GM23338 (cell line): ENCODE measurements at regions not wholly inside any gene's neighbourhood (a gene's known extent, or its start where the extent isn't known, plus 50 kb on each side); places are given as distances from the start of the nearest gene placed in this dataset.

Experiments
- CTCF ChIP-seq, 2 experiments: fragments of 200-600 bp in 1 of 2; sonication (generic) in 1 of 2; conservative IDR thresholded peaks; 2 replicates each; pipeline versions ENCODE4 v1.5.1 to v1.6.1; 2016 to 2017; ENCODE audit warnings: antibody characterized with exemption in 2 of 2, low read depth in 2 of 2, mild to moderate bottlenecking in 2 of 2, moderate library complexity in 1 of 2
- EZH2phosphoT487 ChIP-seq: fragments of 200-600 bp; sonication (generic); IDR thresholded peaks from one replicate; pipeline ENCODE4 v1.8.1; 2018; ENCODE audit warnings: antibody characterized with exemption; ENCODE audit not compliant: unreplicated experiment
- JUNB ChIP-seq: IDR thresholded peaks from one replicate; pipeline ENCODE4 v1.6.1; 2016; ENCODE audit warnings: antibody characterized with exemption; ENCODE audit not compliant: unreplicated experiment
- POLR2AphosphoS5 ChIP-seq: IDR thresholded peaks from 2 replicates; pipeline ENCODE4 v1.6.1; 2016; ENCODE audit warnings: antibody characterized with exemption, low read depth
- ZNF462 ChIP-seq: fragments of 250-450 bp; sonication (Bioruptor Pico); IDR thresholded peaks from 2 replicates; pipeline ENCODE4 v1.5.0; 2020; ENCODE audit warnings: mild to moderate bottlenecking, moderate library complexity
- TF ChIP-seq, protein P1 (sequence below): IDR thresholded peaks from one replicate; pipeline ENCODE4 v1.6.1; 2018; ENCODE audit warnings: antibody characterized with exemption; ENCODE audit not compliant: unreplicated experiment

DNA sequence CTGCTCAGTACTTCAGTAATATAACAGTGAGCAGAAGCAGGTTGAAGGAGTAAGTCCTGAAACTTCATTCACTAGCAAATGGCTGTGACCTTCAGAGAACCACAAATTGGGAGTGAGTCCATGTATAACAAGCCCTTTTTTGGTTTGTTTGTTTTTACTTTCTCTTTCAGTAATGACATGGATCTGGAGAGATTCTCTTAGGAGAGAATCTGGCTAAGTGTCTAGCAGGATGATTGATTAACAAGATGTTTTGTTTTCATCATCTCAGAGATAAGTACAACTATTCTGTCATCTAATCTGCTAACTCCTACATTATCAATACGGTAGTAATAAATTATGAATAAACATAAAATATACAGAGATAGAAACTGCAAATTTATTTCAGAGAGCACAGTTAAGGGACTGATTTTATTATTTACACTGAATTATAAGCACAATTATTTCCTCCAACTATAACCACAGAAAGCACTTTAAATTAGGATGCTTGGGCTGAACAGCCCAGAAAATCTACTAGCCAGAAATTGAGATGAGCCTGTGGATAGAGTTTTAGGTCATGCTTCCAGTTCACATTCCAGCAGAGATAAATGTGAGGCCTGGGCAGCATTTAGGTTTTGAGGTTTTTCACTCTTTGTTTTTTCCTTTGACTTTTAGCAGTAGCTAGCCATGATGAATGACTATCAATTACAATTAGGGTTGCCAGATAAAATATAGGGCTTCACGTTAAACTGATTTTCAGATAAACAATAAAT lies 429.3 kb upstream of the FAT3 start (continued):
- TF ChIP-seq ZNF462 (CRISPR knock-in tag): no peak
- TF ChIP-seq CTCF (conservative IDR thresholded peaks at IDR 0.05; ENCODE audit: low read depth in 2 of 2): no peak
- no peak for TF ChIP-seq POLR2AphosphoS5
- TF ChIP-seq, protein P1, sequence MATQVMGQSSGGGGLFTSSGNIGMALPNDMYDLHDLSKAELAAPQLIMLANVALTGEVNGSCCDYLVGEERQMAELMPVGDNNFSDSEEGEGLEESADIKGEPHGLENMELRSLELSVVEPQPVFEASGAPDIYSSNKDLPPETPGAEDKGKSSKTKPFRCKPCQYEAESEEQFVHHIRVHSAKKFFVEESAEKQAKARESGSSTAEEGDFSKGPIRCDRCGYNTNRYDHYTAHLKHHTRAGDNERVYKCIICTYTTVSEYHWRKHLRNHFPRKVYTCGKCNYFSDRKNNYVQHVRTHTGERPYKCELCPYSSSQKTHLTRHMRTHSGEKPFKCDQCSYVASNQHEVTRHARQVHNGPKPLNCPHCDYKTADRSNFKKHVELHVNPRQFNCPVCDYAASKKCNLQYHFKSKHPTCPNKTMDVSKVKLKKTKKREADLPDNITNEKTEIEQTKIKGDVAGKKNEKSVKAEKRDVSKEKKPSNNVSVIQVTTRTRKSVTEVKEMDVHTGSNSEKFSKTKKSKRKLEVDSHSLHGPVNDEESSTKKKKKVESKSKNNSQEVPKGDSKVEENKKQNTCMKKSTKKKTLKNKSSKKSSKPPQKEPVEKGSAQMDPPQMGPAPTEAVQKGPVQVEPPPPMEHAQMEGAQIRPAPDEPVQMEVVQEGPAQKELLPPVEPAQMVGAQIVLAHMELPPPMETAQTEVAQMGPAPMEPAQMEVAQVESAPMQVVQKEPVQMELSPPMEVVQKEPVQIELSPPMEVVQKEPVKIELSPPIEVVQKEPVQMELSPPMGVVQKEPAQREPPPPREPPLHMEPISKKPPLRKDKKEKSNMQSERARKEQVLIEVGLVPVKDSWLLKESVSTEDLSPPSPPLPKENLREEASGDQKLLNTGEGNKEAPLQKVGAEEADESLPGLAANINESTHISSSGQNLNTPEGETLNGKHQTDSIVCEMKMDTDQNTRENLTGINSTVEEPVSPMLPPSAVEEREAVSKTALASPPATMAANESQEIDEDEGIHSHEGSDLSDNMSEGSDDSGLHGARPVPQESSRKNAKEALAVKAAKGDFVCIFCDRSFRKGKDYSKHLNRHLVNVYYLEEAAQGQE: no peak
- TF ChIP-seq EZH2phosphoT487: no peak
- no peak for TF ChIP-seq JUNB
